Neural crest cell (in vitro differentiated cells): ENCODE measurements at regions not wholly inside any gene's neighbourhood (a gene's known extent, or its start where the extent isn't known, plus 50 kb on each side); places are given as distances from the start of the nearest gene placed in this dataset.

Source experiments
- DNase-seq: peaks from one replicate; pipeline ENCODE4 v3.0.0; 2021; ENCODE audit warnings: low read depth, mixed read lengths, low spot score
- H3K27ac Mint-ChIP-seq: one replicate; pipeline ENCODE4 v1.8.0; 2021; ENCODE audit warnings: mild to moderate bottlenecking, mixed read lengths; ENCODE audit not compliant: unreplicated experiment
- H3K27me3 Mint-ChIP-seq: 2 replicates; pipeline ENCODE4 v1.8.0; 2021; ENCODE audit warnings: low read depth, mild to moderate bottlenecking, mixed read lengths
- H3K36me3 Mint-ChIP-seq: 2 replicates; pipeline ENCODE4 v1.8.0; 2021; ENCODE audit warnings: low read depth, mild to moderate bottlenecking, mixed read lengths
- H3K4me1 Mint-ChIP-seq: 2 replicates; pipeline ENCODE4 v1.8.0; 2021; ENCODE audit warnings: mixed read lengths
- H3K4me3 Mint-ChIP-seq: one replicate; pipeline ENCODE4 v1.8.0; 2021; ENCODE audit warnings: mild to moderate bottlenecking, mixed read lengths
- H3K9me3 Mint-ChIP-seq: 2 replicates; pipeline ENCODE4 v1.8.0; 2021; ENCODE audit warnings: mixed read lengths
- CTCF ChIP-seq: fragments of 200-600 bp; sonication (generic); conservative IDR thresholded peaks from 2 replicates; pipeline ENCODE4 v1.5.0; 2021; ENCODE audit warnings: antibody characterized with exemption, mild to moderate bottlenecking

- Mint-ChIP-seq H3K27me3 (no peaks in the 10 kb centered on the region), H3K4me3 (no peak overlapping the region), H3K9me3 (peaks cover 4% of the 10 kb centered on the region), H3K4me1 (peaks cover 21% of the 10 kb centered on the region), H3K36me3 (no peaks in the 10 kb centered on the region), H3K27ac (no peak overlapping the region)
- no peak for DNase-seq
- no peak for TF ChIP-seq CTCF
Measured at GRCh38 chr3:159432682-159433340, 555.8 kb upstream of the IL12A start.

GRCh38 chr3:159439346-159439745, 549.3 kb upstream of the IL12A start:
- no peak for TF ChIP-seq CTCF
- Mint-ChIP-seq H3K4me3 (no peak overlapping the region), H3K9me3 (peaks cover 7% of the 10 kb centered on the region), H3K4me1 (no peaks in the 10 kb centered on the region), H3K36me3 (no peaks in the 10 kb centered on the region), H3K27ac (no peak overlapping the region), H3K27me3 (no peaks in the 10 kb centered on the region)
- no peak for DNase-seq

- Mint-ChIP-seq H3K4me3 (no peak overlapping the region), H3K27ac (no peak overlapping the region), H3K4me1 (no peaks in the 10 kb centered on the region), H3K27me3 (no peaks in the 10 kb centered on the region), H3K36me3 (no peaks in the 10 kb centered on the region), H3K9me3 (peaks cover 9% of the 10 kb centered on the region)
- no peak for DNase-seq
- TF ChIP-seq CTCF: no peak
Measured at GRCh38 chr3:159441279-159441678, 547.4 kb upstream of the IL12A start.

GRCh38 chr3:159443266-159443665, 545.4 kb upstream of the IL12A start:
- TF ChIP-seq CTCF: no peak
- DNase-seq: no peak
- Mint-ChIP-seq H3K4me1 (no peaks in the 10 kb centered on the region), H3K36me3 (no peaks in the 10 kb centered on the region), H3K27ac (no peak overlapping the region), H3K27me3 (no peaks in the 10 kb centered on the region), H3K9me3 (peaks cover 9% of the 10 kb centered on the region), H3K4me3 (no peak overlapping the region)

- TF ChIP-seq CTCF: no peak
- peaks cover 2% of the 10 kb centered on the region for H3K9me3 Mint-ChIP-seq
- no peak overlapping the region for H3K27ac Mint-ChIP-seq
Measured at GRCh38 chr3:159447841-159448240, 540.8 kb upstream of the IL12A start.

More at GRCh38 chr3:159447841-159448240, 540.8 kb upstream of the IL12A start:
- H3K27me3 Mint-ChIP-seq: no peaks in the 10 kb centered on the region
- H3K4me3 Mint-ChIP-seq: no peak overlapping the region
- H3K36me3 Mint-ChIP-seq: no peaks in the 10 kb centered on the region
- no peak for DNase-seq
- no peaks in the 10 kb centered on the region for H3K4me1 Mint-ChIP-seq
